SK-N-SH treated with all-trans-retinoic acid at 6 μM for 48 hours (cell line): ENCODE measurements at regions not wholly inside any gene's neighbourhood (a gene's known extent, or its start where the extent isn't known, plus 50 kb on each side); places are given as distances from the start of the nearest gene placed in this dataset.

Source experiments
- ATAC-seq: fragments of 200-7000 bp; cut with Tn5 transposase; 3 replicates; pipeline ENCODE4 v1.9.1; 2020; ENCODE audit warnings: mild to moderate bottlenecking, moderate library complexity
- ARNTL ChIP-seq: fragments of 450-650 bp; formaldehyde crosslinking; IDR thresholded peaks from 2 replicates; pipeline ENCODE4 v1.5.0; 2020; ENCODE audit warnings: low read depth, mild to moderate bottlenecking, moderate library complexity, borderline replicate concordance
- BACH2 ChIP-seq: fragments of 250-450 bp; sonication (Bioruptor Pico); IDR thresholded peaks from 2 replicates; pipeline ENCODE4 v1.9.0; 2021; ENCODE audit warnings: mild to moderate bottlenecking, borderline replicate concordance
- CSDC2 ChIP-seq: fragments of 250-450 bp; sonication (Bioruptor Pico); IDR thresholded peaks from 2 replicates; pipeline ENCODE4 v1.5.0; 2020; ENCODE audit warnings: mild to moderate bottlenecking, moderate library complexity
- ESRRG ChIP-seq: fragments of 250-450 bp; sonication (Bioruptor Pico); IDR thresholded peaks from 2 replicates; pipeline ENCODE4 v1.6.1; 2021; ENCODE audit warnings: mild to moderate bottlenecking
- GLIS3 ChIP-seq: fragments of 250-450 bp; sonication (Bioruptor Pico); IDR thresholded peaks from 2 replicates; pipeline ENCODE4 v1.5.0; 2020; ENCODE audit warnings: mild to moderate bottlenecking, moderate library complexity
- ISL1 ChIP-seq: fragments of 250-450 bp; sonication (Bioruptor Pico); IDR thresholded peaks from 2 replicates; pipeline ENCODE4 v2.1.2; 2022; ENCODE audit warnings: mild to moderate bottlenecking, moderate library complexity
- PPARA ChIP-seq: fragments of 250-450 bp; sonication (Bioruptor Pico); IDR thresholded peaks from 2 replicates; pipeline ENCODE4 v1.5.0; 2020; ENCODE audit warnings: mild to moderate bottlenecking, borderline replicate concordance
- RARB ChIP-seq: fragments of 250-450 bp; sonication (Bioruptor Pico); IDR thresholded peaks from 2 replicates; pipeline ENCODE4 v1.8.0; 2021; ENCODE audit warnings: mild to moderate bottlenecking, moderate library complexity
- SNAI2 ChIP-seq: fragments of 250-450 bp; sonication (Bioruptor Pico); IDR thresholded peaks from 2 replicates; pipeline ENCODE4 v1.5.0; 2020; ENCODE audit warnings: mild to moderate bottlenecking, moderate library complexity
- TCF4 ChIP-seq: fragments of 250-450 bp; sonication (Bioruptor Pico); IDR thresholded peaks from 2 replicates; pipeline ENCODE4 v1.8.0; 2021; ENCODE audit warnings: mild to moderate bottlenecking, moderate library complexity, borderline replicate concordance
- TOX ChIP-seq: fragments of 250-450 bp; sonication (Bioruptor Pico); IDR thresholded peaks from 2 replicates; pipeline ENCODE4 v1.8.0; 2021; ENCODE audit warnings: mild to moderate bottlenecking, moderate library complexity, borderline replicate concordance
- ZC3H10 ChIP-seq: fragments of 250-450 bp; sonication (Bioruptor Pico); IDR thresholded peaks from 2 replicates; pipeline ENCODE4 v1.5.1; 2021; ENCODE audit warnings: mild to moderate bottlenecking, moderate library complexity
- ZFP3 ChIP-seq: fragments of 250-450 bp; sonication (Bioruptor Pico); IDR thresholded peaks from 2 replicates; pipeline ENCODE4 v1.5.0; 2020; ENCODE audit warnings: mild to moderate bottlenecking, moderate library complexity
- ZFP30 ChIP-seq: fragments of 450-650 bp; formaldehyde crosslinking; IDR thresholded peaks from 2 replicates; pipeline ENCODE4 v1.5.0; 2022; ENCODE audit warnings: mild to moderate bottlenecking, moderate library complexity
- ZNF565 ChIP-seq: fragments of 450-650 bp; formaldehyde crosslinking; conservative IDR thresholded peaks from 2 replicates; pipeline ENCODE4 v1.5.0; 2020; ENCODE audit warnings: low read depth, mild to moderate bottlenecking, moderate library complexity
- ZNF70 ChIP-seq: fragments of 450-650 bp; formaldehyde crosslinking; IDR thresholded peaks from 2 replicates; pipeline ENCODE4 v1.5.0; 2020; ENCODE audit warnings: mild to moderate bottlenecking, moderate library complexity
- ZNF8 ChIP-seq: fragments of 450-650 bp; formaldehyde crosslinking; IDR thresholded peaks from 2 replicates; pipeline ENCODE4 v1.5.0; 2020; ENCODE audit warnings: mild to moderate bottlenecking, moderate library complexity
- TF ChIP-seq, protein P1 (sequence below): fragments of 250-450 bp; sonication (Bioruptor Pico); IDR thresholded peaks from 2 replicates; pipeline ENCODE4 v1.8.0; 2020; ENCODE audit warnings: mild to moderate bottlenecking, moderate library complexity, borderline replicate concordance
- TF ChIP-seq, protein P2 (sequence below): fragments of 250-450 bp; sonication (Bioruptor Pico); IDR thresholded peaks from 2 replicates; pipeline ENCODE4 v1.5.0; 2020; ENCODE audit warnings: mild to moderate bottlenecking, moderate library complexity
- TF ChIP-seq, protein P3 (sequence below): fragments of 250-450 bp; sonication (Bioruptor Pico); IDR thresholded peaks from 2 replicates; pipeline ENCODE4 v1.8.0; 2021; ENCODE audit warnings: low read depth, mild to moderate bottlenecking, moderate library complexity, borderline replicate concordance
- TF ChIP-seq, protein P4 (sequence below): fragments of 250-450 bp; sonication (Bioruptor Pico); IDR thresholded peaks from 2 replicates; pipeline ENCODE4 v1.5.1; 2021; ENCODE audit warnings: mild to moderate bottlenecking, moderate library complexity

DNA sequence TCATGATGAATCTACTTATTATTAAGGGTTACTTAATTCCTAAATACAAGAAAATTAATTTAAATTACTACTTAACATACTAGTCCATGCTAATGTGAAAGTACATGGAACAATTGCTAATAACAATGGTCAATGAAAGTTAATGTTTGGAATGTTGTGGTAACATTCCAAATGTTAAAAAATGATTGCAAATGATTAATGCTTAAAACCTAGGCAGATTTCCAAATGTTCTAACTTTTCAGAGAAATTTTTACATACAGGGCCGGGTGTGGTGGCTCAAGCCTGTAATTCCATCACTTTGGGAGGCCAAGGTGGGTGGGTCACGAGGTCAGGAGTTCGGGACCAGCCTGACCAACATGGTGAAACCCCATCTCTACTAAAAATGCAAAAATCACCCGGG lies 1851.3 kb upstream of the PCDH7 start (continued):
- TF ChIP-seq, protein P1, sequence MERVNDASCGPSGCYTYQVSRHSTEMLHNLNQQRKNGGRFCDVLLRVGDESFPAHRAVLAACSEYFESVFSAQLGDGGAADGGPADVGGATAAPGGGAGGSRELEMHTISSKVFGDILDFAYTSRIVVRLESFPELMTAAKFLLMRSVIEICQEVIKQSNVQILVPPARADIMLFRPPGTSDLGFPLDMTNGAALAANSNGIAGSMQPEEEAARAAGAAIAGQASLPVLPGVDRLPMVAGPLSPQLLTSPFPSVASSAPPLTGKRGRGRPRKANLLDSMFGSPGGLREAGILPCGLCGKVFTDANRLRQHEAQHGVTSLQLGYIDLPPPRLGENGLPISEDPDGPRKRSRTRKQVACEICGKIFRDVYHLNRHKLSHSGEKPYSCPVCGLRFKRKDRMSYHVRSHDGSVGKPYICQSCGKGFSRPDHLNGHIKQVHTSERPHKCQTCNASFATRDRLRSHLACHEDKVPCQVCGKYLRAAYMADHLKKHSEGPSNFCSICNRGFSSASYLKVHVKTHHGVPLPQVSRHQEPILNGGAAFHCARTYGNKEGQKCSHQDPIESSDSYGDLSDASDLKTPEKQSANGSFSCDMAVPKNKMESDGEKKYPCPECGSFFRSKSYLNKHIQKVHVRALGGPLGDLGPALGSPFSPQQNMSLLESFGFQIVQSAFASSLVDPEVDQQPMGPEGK (CRISPR knock-in tag) = no peak
- TF ChIP-seq CSDC2 (CRISPR knock-in tag) (no peak), ZFP30 (no peak), ESRRG (CRISPR knock-in tag) (no peak), GLIS3 (CRISPR knock-in tag) (no peak)
- TF ChIP-seq, protein P2, sequence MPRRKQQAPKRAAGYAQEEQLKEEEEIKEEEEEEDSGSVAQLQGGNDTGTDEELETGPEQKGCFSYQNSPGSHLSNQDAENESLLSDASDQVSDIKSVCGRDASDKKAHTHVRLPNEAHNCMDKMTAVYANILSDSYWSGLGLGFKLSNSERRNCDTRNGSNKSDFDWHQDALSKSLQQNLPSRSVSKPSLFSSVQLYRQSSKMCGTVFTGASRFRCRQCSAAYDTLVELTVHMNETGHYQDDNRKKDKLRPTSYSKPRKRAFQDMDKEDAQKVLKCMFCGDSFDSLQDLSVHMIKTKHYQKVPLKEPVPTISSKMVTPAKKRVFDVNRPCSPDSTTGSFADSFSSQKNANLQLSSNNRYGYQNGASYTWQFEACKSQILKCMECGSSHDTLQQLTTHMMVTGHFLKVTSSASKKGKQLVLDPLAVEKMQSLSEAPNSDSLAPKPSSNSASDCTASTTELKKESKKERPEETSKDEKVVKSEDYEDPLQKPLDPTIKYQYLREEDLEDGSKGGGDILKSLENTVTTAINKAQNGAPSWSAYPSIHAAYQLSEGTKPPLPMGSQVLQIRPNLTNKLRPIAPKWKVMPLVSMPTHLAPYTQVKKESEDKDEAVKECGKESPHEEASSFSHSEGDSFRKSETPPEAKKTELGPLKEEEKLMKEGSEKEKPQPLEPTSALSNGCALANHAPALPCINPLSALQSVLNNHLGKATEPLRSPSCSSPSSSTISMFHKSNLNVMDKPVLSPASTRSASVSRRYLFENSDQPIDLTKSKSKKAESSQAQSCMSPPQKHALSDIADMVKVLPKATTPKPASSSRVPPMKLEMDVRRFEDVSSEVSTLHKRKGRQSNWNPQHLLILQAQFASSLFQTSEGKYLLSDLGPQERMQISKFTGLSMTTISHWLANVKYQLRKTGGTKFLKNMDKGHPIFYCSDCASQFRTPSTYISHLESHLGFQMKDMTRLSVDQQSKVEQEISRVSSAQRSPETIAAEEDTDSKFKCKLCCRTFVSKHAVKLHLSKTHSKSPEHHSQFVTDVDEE (CRISPR knock-in tag) = no peak
- TF ChIP-seq, protein P3, sequence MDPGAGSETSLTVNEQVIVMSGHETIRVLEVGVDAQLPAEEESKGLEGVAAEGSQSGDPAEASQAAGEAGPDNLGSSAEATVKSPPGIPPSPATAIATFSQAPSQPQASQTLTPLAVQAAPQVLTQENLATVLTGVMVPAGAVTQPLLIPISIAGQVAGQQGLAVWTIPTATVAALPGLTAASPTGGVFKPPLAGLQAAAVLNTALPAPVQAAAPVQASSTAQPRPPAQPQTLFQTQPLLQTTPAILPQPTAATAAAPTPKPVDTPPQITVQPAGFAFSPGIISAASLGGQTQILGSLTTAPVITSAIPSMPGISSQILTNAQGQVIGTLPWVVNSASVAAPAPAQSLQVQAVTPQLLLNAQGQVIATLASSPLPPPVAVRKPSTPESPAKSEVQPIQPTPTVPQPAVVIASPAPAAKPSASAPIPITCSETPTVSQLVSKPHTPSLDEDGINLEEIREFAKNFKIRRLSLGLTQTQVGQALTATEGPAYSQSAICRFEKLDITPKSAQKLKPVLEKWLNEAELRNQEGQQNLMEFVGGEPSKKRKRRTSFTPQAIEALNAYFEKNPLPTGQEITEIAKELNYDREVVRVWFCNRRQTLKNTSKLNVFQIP (CRISPR knock-in tag) = no peak

DNA sequence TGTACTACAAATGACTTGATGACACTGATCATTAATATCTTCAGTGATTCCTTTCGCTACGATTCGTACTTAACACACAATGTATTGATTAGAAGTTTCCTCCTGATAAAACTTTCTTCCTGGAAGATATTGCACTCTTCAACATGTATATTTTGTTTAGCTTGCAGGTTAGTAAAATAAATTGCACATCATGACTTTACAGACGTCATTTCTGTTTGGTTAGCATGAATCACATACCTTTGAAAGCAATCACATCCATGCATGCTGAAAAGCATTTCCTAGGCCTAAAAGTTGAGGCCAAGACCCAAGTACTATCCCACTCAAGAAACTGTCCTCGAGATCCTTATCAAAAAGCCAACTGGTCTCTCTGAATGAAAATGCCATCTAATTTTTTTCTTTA lies 1841.0 kb upstream of the PCDH7 start:
- ATAC-seq = no peak
- no peak for TF ChIP-seq ZFP30
- no peak for TF ChIP-seq TCF4 (CRISPR knock-in tag)
- TF ChIP-seq ZFP3 (CRISPR knock-in tag) = no peak
- TF ChIP-seq CSDC2 (CRISPR knock-in tag) = no peak

DNA sequence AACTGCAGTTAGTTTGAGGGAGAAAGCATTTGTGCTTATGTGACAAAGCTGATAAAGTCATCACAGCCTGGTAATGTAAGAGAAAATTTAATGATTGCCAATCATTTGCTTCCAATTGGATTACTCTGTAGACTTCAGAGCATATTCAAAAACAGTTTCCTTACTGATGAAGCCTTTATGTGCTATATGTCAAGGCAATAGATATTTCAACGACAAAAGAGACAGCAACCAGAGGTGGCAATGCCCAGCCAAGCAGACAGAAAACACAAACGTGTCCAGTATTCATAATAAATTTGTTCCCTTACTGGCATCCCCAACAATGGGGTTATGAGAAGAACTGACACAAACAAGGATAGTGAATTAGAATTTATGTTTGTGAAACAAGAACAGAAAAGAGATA lies 1840.3 kb upstream of the PCDH7 start:
- no peak for ATAC-seq
- TF ChIP-seq, protein P1 (CRISPR knock-in tag) = no peak
- TF ChIP-seq RARB (CRISPR knock-in tag) (no peak), SNAI2 (CRISPR knock-in tag) (no peak), BACH2 (no peak), ARNTL (CRISPR knock-in tag) (no peak), TOX (no peak), PPARA (CRISPR knock-in tag) (no peak), TCF4 (CRISPR knock-in tag) (no peak), ZNF565 (CRISPR knock-in tag) (no peak), ESRRG (CRISPR knock-in tag) (no peak), CSDC2 (CRISPR knock-in tag) (no peak), ZNF8 (CRISPR knock-in tag) (no peak), ZNF70 (CRISPR knock-in tag) (no peak), ZC3H10 (no peak), ISL1 (CRISPR knock-in tag) (no peak), ZFP30 (no peak)
- TF ChIP-seq, protein P4, sequence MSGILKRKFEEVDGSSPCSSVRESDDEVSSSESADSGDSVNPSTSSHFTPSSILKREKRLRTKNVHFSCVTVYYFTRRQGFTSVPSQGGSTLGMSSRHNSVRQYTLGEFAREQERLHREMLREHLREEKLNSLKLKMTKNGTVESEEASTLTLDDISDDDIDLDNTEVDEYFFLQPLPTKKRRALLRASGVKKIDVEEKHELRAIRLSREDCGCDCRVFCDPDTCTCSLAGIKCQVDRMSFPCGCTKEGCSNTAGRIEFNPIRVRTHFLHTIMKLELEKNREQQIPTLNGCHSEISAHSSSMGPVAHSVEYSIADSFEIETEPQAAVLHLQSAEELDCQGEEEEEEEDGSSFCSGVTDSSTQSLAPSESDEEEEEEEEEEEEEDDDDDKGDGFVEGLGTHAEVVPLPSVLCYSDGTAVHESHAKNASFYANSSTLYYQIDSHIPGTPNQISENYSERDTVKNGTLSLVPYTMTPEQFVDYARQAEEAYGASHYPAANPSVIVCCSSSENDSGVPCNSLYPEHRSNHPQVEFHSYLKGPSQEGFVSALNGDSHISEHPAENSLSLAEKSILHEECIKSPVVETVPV (CRISPR knock-in tag) = no peak
- TF ChIP-seq, protein P3 (CRISPR knock-in tag) = no peak
- TF ChIP-seq, protein P2 (CRISPR knock-in tag) = no peak
